GM19324 (cell line): ENCODE measurements at regions not wholly inside any gene's neighbourhood (a gene's known extent, or its start where the extent isn't known, plus 50 kb on each side); places are given as distances from the start of the nearest gene placed in this dataset.
A peak's percentile ranks its signal among the peaks of the same experiment; 100 is the strongest.
"Not testable (repeated sequence)": the region's sequence is repeated elsewhere in the genome, so short reads cannot be mapped to it uniquely, and the experiment has no call there.

ENCODE experiments used
- ATAC-seq: cut with Tn5 transposase; IDR thresholded peaks from one replicate; pipeline ENCODE4 v1.9.1; 2021; ENCODE audit warnings: mild to moderate bottlenecking, moderate library complexity; ENCODE audit not compliant: unreplicated experiment, low FRiP score

GRCh38 chr5:50898966-50899365 lies 232.5 kb downstream of the PARP8 start:
- no peak for ATAC-seq

- ATAC-seq: no peak
Observed at GRCh38 chr5:50900952-50901510, 234.6 kb downstream of the PARP8 start.

- ATAC-seq: no peak
Observed at GRCh38 chr5:50903651-50904050, 237.2 kb downstream of the PARP8 start.

GRCh38 chr5:50905996-50906570 lies 239.6 kb downstream of the PARP8 start:
- ATAC-seq: no peak

GRCh38 chr5:50920160-50920559 lies 253.7 kb downstream of the PARP8 start:
- ATAC-seq: not testable (repeated sequence)

- ATAC-seq: no peak
Observed at GRCh38 chr5:50921366-50922133, 255.1 kb downstream of the PARP8 start.

GRCh38 chr5:50922134-50922941 lies 255.9 kb downstream of the PARP8 start:
- not testable (repeated sequence) for ATAC-seq

- ATAC-seq: no peak
Observed at GRCh38 chr5:50922942-50923767, 256.7 kb downstream of the PARP8 start.

- no peak for ATAC-seq
Observed at GRCh38 chr5:50923768-50924494, 257.5 kb downstream of the PARP8 start.

- ATAC-seq: no peak
Observed at GRCh38 chr5:50927953-50928352, 261.5 kb downstream of the PARP8 start.

GRCh38 chr5:50929174-50929573 lies 262.7 kb downstream of the PARP8 start:
- ATAC-seq: no peak

- no peak for ATAC-seq
Observed at GRCh38 chr5:50934343-50934742, 267.9 kb downstream of the PARP8 start.

GRCh38 chr5:50945139-50945538 lies 278.7 kb downstream of the PARP8 start:
- no peak for ATAC-seq

- no peak for ATAC-seq
Observed at GRCh38 chr5:50947906-50948683, 281.7 kb downstream of the PARP8 start.

GRCh38 chr5:50953290-50953689 lies 286.9 kb downstream of the PARP8 start:
- no peak for ATAC-seq

GRCh38 chr5:50958852-50959457 lies 292.5 kb downstream of the PARP8 start:
- no peak for ATAC-seq

- peak; percentile 85 for ATAC-seq
Observed at GRCh38 chr5:50962934-50963872, 296.8 kb downstream of the PARP8 start.
